Activated CD8-positive, alpha-beta memory T cell treated with anti-CD3 and anti-CD28 coated beads for 4 hours (primary cell): ENCODE measurements at regions not wholly inside any gene's neighbourhood (a gene's known extent, or its start where the extent isn't known, plus 50 kb on each side); places are given as distances from the start of the nearest gene placed in this dataset.
"Not testable (repeated sequence)": the region's sequence is repeated elsewhere in the genome, so short reads cannot be mapped to it uniquely, and the experiment has no call there.

Experiments
- DNase-seq, 2 donors: peaks; one replicate each; pipeline ENCODE4 v3.0.0-alpha.2; 2020; ENCODE audit warnings: low read depth in 2 of 2

GRCh38 chr6:169014211-169015197, 239.1 kb downstream of the THBS2 start:
- no peak for DNase-seq

- DNase-seq = no peak
Observed at GRCh38 chr6:169009628-169010027, 244.0 kb downstream of the THBS2 start.

GRCh38 chr6:169008641-169009257, 244.9 kb downstream of the THBS2 start:
- DNase-seq = no peak

- no peak for DNase-seq
Observed at GRCh38 chr6:169005166-169005565, 248.5 kb downstream of the THBS2 start.

GRCh38 chr6:169000022-169000421, 253.6 kb downstream of the THBS2 start:
- no peak for DNase-seq

GRCh38 chr6:168999392-168999791, 254.3 kb downstream of the THBS2 start:
- DNase-seq = no peak

- DNase-seq = no peak
Observed at GRCh38 chr6:168996356-168996625, 257.4 kb downstream of the THBS2 start.

GRCh38 chr6:168995526-168996355, 257.9 kb downstream of the THBS2 start:
- DNase-seq = no peak

- no peak for DNase-seq
Observed at GRCh38 chr6:168994956-168995355, 258.7 kb downstream of the THBS2 start.

GRCh38 chr6:168992446-168993144, 261.1 kb downstream of the THBS2 start:
- no peak for DNase-seq

- not testable (repeated sequence) for DNase-seq
Observed at GRCh38 chr6:168991695-168992094, 262.0 kb downstream of the THBS2 start.

- DNase-seq = no peak
Observed at GRCh38 chr6:168990019-168990751, 263.5 kb downstream of the THBS2 start.

- DNase-seq = no peak
Observed at GRCh38 chr6:168989421-168989820, 264.2 kb downstream of the THBS2 start.

GRCh38 chr6:168988801-168989200, 264.8 kb downstream of the THBS2 start:
- no peak for DNase-seq

GRCh38 chr6:168988280-168988679, 265.4 kb downstream of the THBS2 start:
- no peak for DNase-seq

- no peak for DNase-seq
Observed at GRCh38 chr6:168985705-168986104, 267.9 kb downstream of the THBS2 start.

- DNase-seq = no peak
Observed at GRCh38 chr6:168983925-168984324, 269.7 kb downstream of the THBS2 start.

- no peak for DNase-seq
Observed at GRCh38 chr6:168981187-168981586, 272.5 kb downstream of the THBS2 start.

- DNase-seq = no peak
Observed at GRCh38 chr6:168979254-168979653, 274.4 kb downstream of the THBS2 start.

- no peak for DNase-seq
Observed at GRCh38 chr6:168972128-168972527, 281.5 kb downstream of the THBS2 start.

GRCh38 chr6:168971549-168971948, 282.1 kb downstream of the THBS2 start:
- no peak for DNase-seq
